AG10803 (cell line): ENCODE measurements at regions not wholly inside any gene's neighbourhood (a gene's known extent, or its start where the extent isn't known, plus 50 kb on each side); places are given as distances from the start of the nearest gene placed in this dataset.

ENCODE experiments used
- DNase-seq: peaks from one replicate; pipeline ENCODE4 v3.0.0; 2010; ENCODE audit warnings: low read depth
- H3K4me3 ChIP-seq: 2 replicates; pipeline ENCODE4 v1.5.1; 2011; ENCODE audit warnings: mild to moderate bottlenecking, low read length, control low read depth
- TF ChIP-seq, protein P1 (sequence below): conservative IDR thresholded peaks from 2 replicates; pipeline ENCODE4 v1.5.1; 2011; ENCODE audit warnings: mild to moderate bottlenecking, low read length, control low read depth, inconsistent platforms

DNA sequence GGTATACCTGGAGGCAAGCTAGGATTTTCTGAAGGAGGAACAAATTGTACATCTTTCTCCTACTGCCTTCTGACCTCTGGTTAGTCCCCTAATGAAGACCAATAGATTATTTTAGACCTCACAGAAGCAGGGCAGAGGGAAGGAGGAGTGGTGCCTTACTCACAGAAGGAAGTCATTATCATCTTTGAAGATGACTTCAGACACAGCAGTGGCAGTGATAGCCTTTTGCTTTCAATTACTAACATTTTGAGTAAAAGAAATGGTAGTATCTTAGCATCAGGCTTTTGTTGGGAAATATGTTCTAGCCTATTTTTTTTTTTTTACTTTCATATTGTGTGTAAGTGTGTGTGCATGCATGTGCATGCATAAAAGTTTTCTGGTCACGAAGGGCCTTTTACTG, 164.2 kb upstream of the PLN start:
- TF ChIP-seq, protein P1, sequence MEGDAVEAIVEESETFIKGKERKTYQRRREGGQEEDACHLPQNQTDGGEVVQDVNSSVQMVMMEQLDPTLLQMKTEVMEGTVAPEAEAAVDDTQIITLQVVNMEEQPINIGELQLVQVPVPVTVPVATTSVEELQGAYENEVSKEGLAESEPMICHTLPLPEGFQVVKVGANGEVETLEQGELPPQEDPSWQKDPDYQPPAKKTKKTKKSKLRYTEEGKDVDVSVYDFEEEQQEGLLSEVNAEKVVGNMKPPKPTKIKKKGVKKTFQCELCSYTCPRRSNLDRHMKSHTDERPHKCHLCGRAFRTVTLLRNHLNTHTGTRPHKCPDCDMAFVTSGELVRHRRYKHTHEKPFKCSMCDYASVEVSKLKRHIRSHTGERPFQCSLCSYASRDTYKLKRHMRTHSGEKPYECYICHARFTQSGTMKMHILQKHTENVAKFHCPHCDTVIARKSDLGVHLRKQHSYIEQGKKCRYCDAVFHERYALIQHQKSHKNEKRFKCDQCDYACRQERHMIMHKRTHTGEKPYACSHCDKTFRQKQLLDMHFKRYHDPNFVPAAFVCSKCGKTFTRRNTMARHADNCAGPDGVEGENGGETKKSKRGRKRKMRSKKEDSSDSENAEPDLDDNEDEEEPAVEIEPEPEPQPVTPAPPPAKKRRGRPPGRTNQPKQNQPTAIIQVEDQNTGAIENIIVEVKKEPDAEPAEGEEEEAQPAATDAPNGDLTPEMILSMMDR = no peak
- H3K4me3 ChIP-seq = no peak overlapping the region
- no peak for DNase-seq

DNA sequence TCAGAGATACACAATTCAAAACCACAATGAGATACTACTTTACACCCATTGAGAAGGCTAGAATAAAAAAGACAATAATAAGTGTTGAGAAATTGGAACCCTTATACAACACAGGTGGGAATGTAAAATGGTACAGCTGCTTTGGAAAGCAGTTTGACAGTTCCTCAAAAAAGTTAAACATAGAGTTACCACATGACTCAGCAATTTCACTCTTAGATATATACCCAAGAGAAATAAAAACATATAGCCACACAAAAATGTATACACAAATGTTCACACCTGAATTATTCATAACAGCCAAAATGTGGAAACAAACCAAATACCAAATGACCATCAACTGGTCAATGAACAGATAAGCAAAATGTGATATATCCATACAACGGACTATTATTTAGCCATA, 161.1 kb upstream of the PLN start:
- no peak overlapping the region for H3K4me3 ChIP-seq
- TF ChIP-seq, protein P1 = no peak
- DNase-seq = no peak

DNA sequence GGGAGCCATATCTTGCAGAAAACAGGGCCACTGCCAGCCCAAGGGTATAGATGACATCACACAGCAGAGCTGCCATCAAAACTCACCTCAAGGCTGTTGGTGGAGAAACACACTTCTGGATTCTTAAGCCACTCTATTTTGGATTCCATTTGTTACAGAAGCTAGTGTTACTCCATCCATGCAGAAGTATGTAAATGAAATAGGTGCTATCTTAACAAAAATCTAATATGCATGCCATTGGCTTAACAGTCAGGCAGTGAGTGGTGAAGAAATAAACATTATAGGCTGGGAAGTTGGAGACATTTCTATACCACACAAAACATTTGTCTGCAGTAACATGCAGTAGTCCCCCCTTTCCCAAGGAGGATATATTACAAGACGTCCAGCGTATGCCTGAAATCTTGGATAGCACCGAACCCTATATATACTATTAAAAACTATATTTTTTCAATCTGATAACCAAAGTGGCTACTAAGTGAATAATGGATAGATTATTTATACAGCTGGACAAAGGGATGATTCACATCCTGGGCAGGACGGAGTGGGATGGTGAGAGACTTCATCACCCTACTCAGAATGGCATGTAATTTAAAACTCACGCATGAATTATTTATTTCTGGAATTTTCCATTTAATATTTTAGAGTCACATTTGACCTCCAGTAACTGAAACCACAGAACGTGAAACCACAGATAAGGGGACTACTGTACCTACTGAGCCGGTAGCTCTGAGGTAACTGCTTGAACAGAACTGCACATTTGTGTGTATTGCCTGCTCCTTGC, 160.0 kb upstream of the PLN start:
- H3K4me3 ChIP-seq = no peak overlapping the region
- peak; percentile 68 for DNase-seq
- TF ChIP-seq, protein P1 = no peak

DNA sequence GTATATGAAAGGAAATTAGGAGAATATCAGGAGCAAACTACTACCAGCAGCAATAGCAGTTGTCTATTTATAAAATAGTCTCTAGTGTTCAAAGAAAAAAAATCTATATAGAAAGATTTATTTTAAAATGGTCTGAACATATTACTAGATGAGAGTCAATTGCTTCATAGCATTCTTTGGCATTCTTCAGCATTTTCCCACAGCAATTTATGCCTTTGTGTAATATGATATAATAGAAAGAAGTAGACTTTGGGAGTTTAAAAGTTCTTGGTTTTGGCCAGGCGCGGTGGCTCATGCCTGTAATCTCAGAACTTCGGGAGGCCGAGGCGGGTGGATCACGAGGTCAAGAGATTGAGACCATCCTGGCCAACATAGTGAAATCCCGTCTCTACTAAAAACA, 157.0 kb upstream of the PLN start:
- peak; percentile 29 for DNase-seq
- TF ChIP-seq, protein P1 = no peak
- no peak overlapping the region for H3K4me3 ChIP-seq

DNA sequence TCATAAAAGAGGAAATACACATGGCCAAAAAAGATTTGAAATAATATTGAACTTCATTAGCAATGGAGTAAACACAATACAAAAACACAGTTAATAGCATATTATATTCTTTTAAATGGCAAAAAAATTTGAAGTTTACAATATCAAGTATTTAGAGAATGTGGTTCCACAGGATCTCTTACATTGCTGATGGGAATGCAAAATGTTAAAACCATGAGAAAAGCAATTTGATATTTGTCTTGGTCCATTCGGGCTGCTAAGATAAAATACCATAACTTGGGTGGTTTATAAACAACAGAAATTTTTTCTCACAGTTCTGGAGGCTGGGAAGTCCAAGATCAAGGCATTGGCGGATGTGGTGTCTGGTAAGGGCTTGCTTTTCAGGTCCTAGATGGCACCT, 154.0 kb upstream of the PLN start:
- no peak overlapping the region for H3K4me3 ChIP-seq
- no peak for DNase-seq
- TF ChIP-seq, protein P1 = no peak

DNA sequence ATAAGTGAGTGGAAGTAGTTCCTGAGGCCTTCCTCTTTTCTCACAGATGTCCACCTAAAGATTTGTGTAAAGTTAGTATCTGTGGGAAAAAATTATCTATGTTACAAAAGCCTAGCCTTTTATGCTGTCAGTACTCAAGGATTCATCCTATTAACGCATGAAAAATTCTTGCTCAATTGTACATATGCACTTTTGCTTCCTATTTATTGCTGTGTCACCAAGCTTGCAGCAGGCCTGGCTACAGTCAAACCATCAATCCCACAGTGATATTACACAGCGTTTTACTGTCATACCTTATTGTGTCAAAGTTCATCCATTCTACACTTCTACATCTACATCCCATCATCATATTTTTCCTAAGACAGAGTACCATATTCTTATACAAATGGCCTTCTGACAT, 151.1 kb upstream of the PLN start:
- H3K4me3 ChIP-seq = no peak overlapping the region
- no peak for DNase-seq
- TF ChIP-seq, protein P1 = no peak

DNA sequence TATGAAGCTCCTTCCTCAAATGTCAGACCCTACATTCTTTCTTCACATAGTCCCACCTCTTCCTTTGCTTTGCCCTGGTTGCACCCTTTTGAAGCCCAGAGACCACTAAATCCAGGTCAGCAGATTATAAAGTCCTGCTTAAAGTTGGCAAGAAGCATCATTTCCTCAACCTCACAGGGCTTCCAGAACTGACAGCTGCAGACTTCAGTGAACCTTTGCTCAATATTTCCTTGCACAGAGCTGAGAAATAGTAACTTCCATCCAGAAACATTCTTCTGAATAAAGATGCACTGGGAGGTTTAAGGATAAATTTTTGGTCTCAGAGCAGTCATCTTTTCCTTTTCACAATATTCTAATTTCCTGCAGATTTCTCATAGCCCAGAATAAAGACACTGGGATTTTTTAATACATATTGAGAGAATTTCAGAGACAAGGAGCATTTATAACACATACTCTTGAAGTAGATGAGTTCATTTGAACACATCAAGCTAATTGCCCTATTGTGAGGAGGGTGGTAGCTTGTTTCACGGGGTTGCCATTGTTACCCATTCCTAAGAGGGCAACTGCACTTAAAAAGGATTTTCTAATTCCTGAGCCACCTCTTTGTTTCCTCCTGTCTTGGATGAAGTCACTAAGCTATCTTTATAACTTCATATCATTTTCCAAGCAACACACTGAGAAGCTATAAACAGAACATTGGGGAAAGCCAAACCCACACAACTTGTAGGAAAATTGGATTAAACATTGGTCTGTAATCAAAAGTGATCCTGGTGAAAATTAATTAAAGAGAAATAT, 150.2 kb upstream of the PLN start:
- TF ChIP-seq, protein P1 = no peak
- no peak overlapping the region for H3K4me3 ChIP-seq
- DNase-seq = no peak
